T-helper 2 cell treated with Interferon-gamma antibody and Interleukin-4, amounts not matched to agents 5 μg/mL and 100 μg/mL, for 36 hours (primary cell): ENCODE measurements at regions not wholly inside any gene's neighbourhood (a gene's known extent, or its start where the extent isn't known, plus 50 kb on each side); places are given as distances from the start of the nearest gene placed in this dataset.
"Not testable (repeated sequence)": the region's sequence is repeated elsewhere in the genome, so short reads cannot be mapped to it uniquely, and the experiment has no call there.

Source experiments
- DNase-seq: peaks from one replicate; pipeline ENCODE4 v3.0.0; 2021; ENCODE audit warnings: low spot score
- H3K27ac Mint-ChIP-seq: one replicate; pipeline ENCODE4 v1.8.0; 2021; ENCODE audit warnings: mild to moderate bottlenecking, mixed read lengths
- H3K27me3 Mint-ChIP-seq: one replicate; pipeline ENCODE4 v1.8.0; 2021; ENCODE audit warnings: low read depth, mixed read lengths
- H3K36me3 Mint-ChIP-seq: one replicate; pipeline ENCODE4 v1.8.0; 2021; ENCODE audit warnings: low read depth, mixed read lengths
- H3K4me1 Mint-ChIP-seq: one replicate; pipeline ENCODE4 v1.8.0; 2021; ENCODE audit warnings: low read depth, mixed read lengths
- H3K4me3 Mint-ChIP-seq: one replicate; pipeline ENCODE4 v1.8.0; 2022; ENCODE audit warnings: mild to moderate bottlenecking, moderate library complexity, mixed read lengths
- H3K9me3 Mint-ChIP-seq: one replicate; pipeline ENCODE4 v1.8.0; 2021; ENCODE audit warnings: mixed read lengths

- Mint-ChIP-seq H3K4me1 (no peaks in the 10 kb centered on the region), H3K27ac (no peak overlapping the region), H3K27me3 (peaks cover 6% of the 10 kb centered on the region), H3K36me3 (no peaks in the 10 kb centered on the region), H3K9me3 (peaks cover 5% of the 10 kb centered on the region), H3K4me3 (no peak overlapping the region)
- DNase-seq = no peak
Measured at GRCh38 chr10:62937674-62938073, 121.5 kb upstream of the EGR2 start.

GRCh38 chr10:62935022-62935421 lies 118.9 kb upstream of the EGR2 start:
- no peak for DNase-seq
- H3K27me3 Mint-ChIP-seq = peaks cover 6% of the 10 kb centered on the region
- H3K27ac Mint-ChIP-seq = no peak overlapping the region
- H3K9me3 Mint-ChIP-seq = peaks cover 5% of the 10 kb centered on the region
- no peaks in the 10 kb centered on the region for H3K4me1 Mint-ChIP-seq
- H3K36me3 Mint-ChIP-seq = no peaks in the 10 kb centered on the region
- H3K4me3 Mint-ChIP-seq = no peak overlapping the region

- H3K4me1 Mint-ChIP-seq = no peaks in the 10 kb centered on the region
- peaks cover 5% of the 10 kb centered on the region for H3K9me3 Mint-ChIP-seq
- DNase-seq = no peak
- H3K4me3 Mint-ChIP-seq = no peak overlapping the region
- H3K27ac Mint-ChIP-seq = no peak overlapping the region
- H3K36me3 Mint-ChIP-seq = no peaks in the 10 kb centered on the region
- H3K27me3 Mint-ChIP-seq = peaks cover 6% of the 10 kb centered on the region
Measured at GRCh38 chr10:62934258-62934657, 118.1 kb upstream of the EGR2 start.

GRCh38 chr10:62928763-62929162 lies 112.6 kb upstream of the EGR2 start:
- not testable (repeated sequence) for H3K27me3 Mint-ChIP-seq, DNase-seq, H3K4me1 Mint-ChIP-seq, H3K4me3 Mint-ChIP-seq, H3K36me3 Mint-ChIP-seq, H3K27ac Mint-ChIP-seq, H3K9me3 Mint-ChIP-seq

- Mint-ChIP-seq H3K36me3 (no peaks in the 10 kb centered on the region), H3K4me1 (no peaks in the 10 kb centered on the region), H3K27me3 (peaks cover 2% of the 10 kb centered on the region), H3K4me3 (no peak overlapping the region), H3K27ac (no peak overlapping the region), H3K9me3 (no peaks in the 10 kb centered on the region)
- DNase-seq = no peak
Measured at GRCh38 chr10:62926407-62926806, 110.2 kb upstream of the EGR2 start.

GRCh38 chr10:62924344-62924748 lies 108.2 kb upstream of the EGR2 start:
- H3K4me3 Mint-ChIP-seq = no peak overlapping the region

GRCh38 chr10:62919776-62920175 lies 103.6 kb upstream of the EGR2 start:
- no peak for DNase-seq
- Mint-ChIP-seq H3K4me3 (no peak overlapping the region), H3K36me3 (no peaks in the 10 kb centered on the region), H3K27me3 (no peaks in the 10 kb centered on the region), H3K4me1 (no peaks in the 10 kb centered on the region), H3K27ac (no peak overlapping the region), H3K9me3 (no peaks in the 10 kb centered on the region)

More at GRCh38 chr10:62924344-62924748, 108.2 kb upstream of the EGR2 start:
- Mint-ChIP-seq H3K27me3 (peaks cover 2% of the 10 kb centered on the region), H3K9me3 (no peaks in the 10 kb centered on the region), H3K27ac (no peak overlapping the region), H3K4me1 (no peaks in the 10 kb centered on the region), H3K36me3 (no peaks in the 10 kb centered on the region)
- DNase-seq = no peak

GRCh38 chr10:62917475-62918238 lies 101.5 kb upstream of the EGR2 start:
- peaks cover 3% of the 10 kb centered on the region for H3K27me3 Mint-ChIP-seq

GRCh38 chr10:62916141-62916603 lies 100.0 kb upstream of the EGR2 start:
- Mint-ChIP-seq H3K4me1 (no peaks in the 10 kb centered on the region), H3K27ac (no peak overlapping the region), H3K27me3 (peaks cover 3% of the 10 kb centered on the region), H3K9me3 (no peaks in the 10 kb centered on the region), H3K36me3 (no peaks in the 10 kb centered on the region), H3K4me3 (no peak overlapping the region)
- DNase-seq = no peak

More at GRCh38 chr10:62917475-62918238, 101.5 kb upstream of the EGR2 start:
- no peak for DNase-seq
- Mint-ChIP-seq H3K4me3 (no peak overlapping the region), H3K27ac (no peak overlapping the region), H3K4me1 (no peaks in the 10 kb centered on the region), H3K9me3 (no peaks in the 10 kb centered on the region), H3K36me3 (no peaks in the 10 kb centered on the region)

- Mint-ChIP-seq H3K4me3 (no peak overlapping the region), H3K27me3 (peaks cover 3% of the 10 kb centered on the region), H3K36me3 (no peaks in the 10 kb centered on the region), H3K27ac (no peak overlapping the region), H3K4me1 (no peaks in the 10 kb centered on the region), H3K9me3 (no peaks in the 10 kb centered on the region)
- DNase-seq = no peak
Measured at GRCh38 chr10:62915158-62915557, 99.0 kb upstream of the EGR2 start.

GRCh38 chr10:62912086-62912485 lies 95.9 kb upstream of the EGR2 start:
- Mint-ChIP-seq H3K4me1 (no peaks in the 10 kb centered on the region), H3K27me3 (peaks cover 3% of the 10 kb centered on the region), H3K27ac (no peak overlapping the region), H3K9me3 (no peaks in the 10 kb centered on the region), H3K4me3 (no peak overlapping the region), H3K36me3 (no peaks in the 10 kb centered on the region)
- no peak for DNase-seq

GRCh38 chr10:62911210-62911963 lies 95.2 kb upstream of the EGR2 start:
- H3K27ac Mint-ChIP-seq = no peak overlapping the region
- H3K4me3 Mint-ChIP-seq = no peak overlapping the region
- H3K9me3 Mint-ChIP-seq = no peaks in the 10 kb centered on the region
- H3K36me3 Mint-ChIP-seq = no peaks in the 10 kb centered on the region
- peaks cover 3% of the 10 kb centered on the region for H3K27me3 Mint-ChIP-seq
- no peak for DNase-seq
- no peaks in the 10 kb centered on the region for H3K4me1 Mint-ChIP-seq

- Mint-ChIP-seq H3K4me3 (no peak overlapping the region), H3K9me3 (no peaks in the 10 kb centered on the region), H3K27ac (no peak overlapping the region), H3K4me1 (peaks cover 6% of the 10 kb centered on the region), H3K27me3 (no peaks in the 10 kb centered on the region), H3K36me3 (no peaks in the 10 kb centered on the region)
- no peak for DNase-seq
Measured at GRCh38 chr10:62907470-62908212, 91.5 kb upstream of the EGR2 start.
